Mammary epithelial cell (primary cell): ENCODE measurements at regions not wholly inside any gene's neighbourhood (a gene's known extent, or its start where the extent isn't known, plus 50 kb on each side); places are given as distances from the start of the nearest gene placed in this dataset.

Source experiments
- CTCF ChIP-seq, 2 donors: IDR thresholded peaks in 1 of 2; conservative IDR thresholded peaks in 1 of 2; 2 replicates each; pipeline ENCODE4 v1.5.1; 2011 to 2012; ENCODE audit warnings: inconsistent platforms in 2 of 2, low read length in 2 of 2, mild to moderate bottlenecking in 2 of 2, control low read depth in 1 of 2, low read depth in 1 of 2; ENCODE audit not compliant: insufficient read depth in 1 of 2; ENCODE audit errors: extremely low read depth in 1 of 2
- EZH2 ChIP-seq: IDR thresholded peaks from 2 replicates; pipeline ENCODE4 v1.6.1; 2012; ENCODE audit warnings: low read length, inconsistent platforms, borderline replicate concordance

GRCh38 chr18:73901566-73901965 lies 246.1 kb downstream of the FBXO15 start:
- TF ChIP-seq CTCF (conservative IDR thresholded peaks at IDR 0.05 in 1 of 2, IDR thresholded peaks at IDR 0.05 in 1 of 2; ENCODE audit: extremely low read depth in 1 of 2, insufficient read depth in 1 of 2, low read depth in 1 of 2, low read length in 2 of 2) = no peak
- no peak for TF ChIP-seq EZH2
